MCF 10A (cell line): ENCODE measurements at regions not wholly inside any gene's neighbourhood (a gene's known extent, or its start where the extent isn't known, plus 50 kb on each side); places are given as distances from the start of the nearest gene placed in this dataset.

ENCODE experiments used
- BruUV-seq: library from RNA; stranded (reverse); fragments of 400-500 nt; replicated peaks from 2 replicates; lab custom pipeline; 2021; lab: Mats Ljungman, UMichigan
- CTCF ChIA-PET: fragments of 300-600 bp; sonication (Branson Sonifier 250); formaldehyde crosslinking; extraction: SDS; loops from one replicate; lab custom pipeline; 2021; ENCODE audit warnings: antibody characterized with exemption, inconsistent platforms; lab: Yijun Ruan, JAX
- POLR2A ChIA-PET: fragments of 300-600, 350-650 bp; sonication (Branson Sonifier 250); formaldehyde crosslinking; extraction: SDS; loops from one replicate; lab custom pipeline; 2020; ENCODE audit warnings: antibody characterized with exemption, inconsistent platforms; lab: Yijun Ruan, JAX
- DNase-seq: peaks from one replicate; pipeline ENCODE4 v3.0.0-alpha.2; 2018; ENCODE audit not compliant: unreplicated experiment
- H3K27ac Mint-ChIP-seq: one replicate; pipeline ENCODE4 v1.8.0; 2022; ENCODE audit warnings: mild to moderate bottlenecking, low read depth, mixed read lengths; ENCODE audit not compliant: unreplicated experiment
- H3K27me3 Mint-ChIP-seq: one replicate; pipeline ENCODE4 v1.8.0; 2022; ENCODE audit warnings: mixed read lengths; ENCODE audit not compliant: insufficient read depth, unreplicated experiment
- H3K36me3 Mint-ChIP-seq: one replicate; pipeline ENCODE4 v1.8.0; 2022; ENCODE audit warnings: mild to moderate bottlenecking, moderate library complexity, mixed read lengths; ENCODE audit not compliant: insufficient read depth, unreplicated experiment
- H3K4me1 Mint-ChIP-seq: one replicate; pipeline ENCODE4 v1.8.0; 2022; ENCODE audit warnings: mixed read lengths; ENCODE audit not compliant: insufficient read depth, unreplicated experiment
- H3K4me3 Mint-ChIP-seq: one replicate; pipeline ENCODE4 v1.8.0; 2022; ENCODE audit warnings: mild to moderate bottlenecking, moderate library complexity, mixed read lengths; ENCODE audit not compliant: unreplicated experiment
- H3K9me3 Mint-ChIP-seq: one replicate; pipeline ENCODE4 v1.8.0; 2022; ENCODE audit warnings: mixed read lengths; ENCODE audit not compliant: unreplicated experiment
- intact Hi-C: fragments of 100-400 bp; cut with micrococcal nuclease; formaldehyde crosslinking; loops from 2 replicates; pipeline ENCODE4 v1.14.1; 2022
- TF ChIP-seq, protein P1 (sequence below): fragments of 200-600 bp; IDR thresholded peaks from one replicate; pipeline ENCODE4 v1.8.0; 2022; ENCODE audit warnings: antibody characterized with exemption, mild to moderate bottlenecking; ENCODE audit not compliant: unreplicated experiment

- Mint-ChIP-seq H3K27me3 (no peaks in the 10 kb centered on the region), H3K4me1 (no peaks in the 10 kb centered on the region), H3K4me3 (no peak overlapping the region), H3K36me3 (no peaks in the 10 kb centered on the region), H3K9me3 (no peaks in the 10 kb centered on the region), H3K27ac (no peak overlapping the region)
- BruUV-seq, result no TSS peak
- ChIA-PET CTCF (no interaction called here), POLR2A (interaction anchor here (0.7 kb wide), 1 partner anchor 789 kb away, joined by 5 read pairs; no protein-coding TSS in a partner anchor)
- DNase-seq, result no peak
- intact Hi-C loops, result no loop called here
- TF ChIP-seq, protein P1, sequence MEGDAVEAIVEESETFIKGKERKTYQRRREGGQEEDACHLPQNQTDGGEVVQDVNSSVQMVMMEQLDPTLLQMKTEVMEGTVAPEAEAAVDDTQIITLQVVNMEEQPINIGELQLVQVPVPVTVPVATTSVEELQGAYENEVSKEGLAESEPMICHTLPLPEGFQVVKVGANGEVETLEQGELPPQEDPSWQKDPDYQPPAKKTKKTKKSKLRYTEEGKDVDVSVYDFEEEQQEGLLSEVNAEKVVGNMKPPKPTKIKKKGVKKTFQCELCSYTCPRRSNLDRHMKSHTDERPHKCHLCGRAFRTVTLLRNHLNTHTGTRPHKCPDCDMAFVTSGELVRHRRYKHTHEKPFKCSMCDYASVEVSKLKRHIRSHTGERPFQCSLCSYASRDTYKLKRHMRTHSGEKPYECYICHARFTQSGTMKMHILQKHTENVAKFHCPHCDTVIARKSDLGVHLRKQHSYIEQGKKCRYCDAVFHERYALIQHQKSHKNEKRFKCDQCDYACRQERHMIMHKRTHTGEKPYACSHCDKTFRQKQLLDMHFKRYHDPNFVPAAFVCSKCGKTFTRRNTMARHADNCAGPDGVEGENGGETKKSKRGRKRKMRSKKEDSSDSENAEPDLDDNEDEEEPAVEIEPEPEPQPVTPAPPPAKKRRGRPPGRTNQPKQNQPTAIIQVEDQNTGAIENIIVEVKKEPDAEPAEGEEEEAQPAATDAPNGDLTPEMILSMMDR, result no peak
Measured at GRCh38 chr12:39178837-39179236, 264.1 kb downstream of the KIF21A start.

GRCh38 chr12:39176356-39176755 lies 266.6 kb downstream of the KIF21A start:
- Mint-ChIP-seq H3K27ac (no peak overlapping the region), H3K27me3 (no peaks in the 10 kb centered on the region), H3K36me3 (no peaks in the 10 kb centered on the region), H3K4me3 (no peak overlapping the region), H3K9me3 (no peaks in the 10 kb centered on the region), H3K4me1 (no peaks in the 10 kb centered on the region)
- BruUV-seq, result no TSS peak
- TF ChIP-seq, protein P1, result no peak
- DNase-seq, result no peak
- POLR2A ChIA-PET, result no interaction called here
- intact Hi-C loops, result no loop called here
- CTCF ChIA-PET, result interaction anchor here (0.6 kb wide), 1 partner anchor 15 kb away, joined by 3 read pairs; no protein-coding TSS in a partner anchor

DNA sequence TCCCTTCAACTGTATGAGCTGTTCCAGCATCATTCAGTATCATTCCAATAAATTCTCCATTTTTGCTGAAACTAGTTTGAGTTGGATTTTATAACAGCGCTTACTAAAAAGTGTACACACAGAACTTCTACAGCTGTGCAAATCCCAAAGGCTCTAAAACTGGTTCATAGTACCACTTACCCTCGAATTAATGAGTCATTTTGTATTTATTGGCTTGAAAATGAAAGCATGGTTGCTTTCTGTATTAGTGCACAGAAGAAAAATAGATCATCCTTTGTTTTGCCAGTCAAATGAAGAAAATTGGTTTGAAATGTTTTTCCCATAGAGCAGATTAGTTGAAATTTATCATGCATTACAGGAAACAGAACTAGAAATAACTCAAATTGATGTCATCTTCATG lies 268.3 kb upstream of the CPNE8 start:
- H3K27me3 Mint-ChIP-seq, result no peaks in the 10 kb centered on the region
- no peak overlapping the region for H3K27ac Mint-ChIP-seq
- no TSS peak for BruUV-seq
- no peaks in the 10 kb centered on the region for H3K9me3 Mint-ChIP-seq
- DNase-seq, result peak; percentile 10
- H3K4me1 Mint-ChIP-seq, result no peaks in the 10 kb centered on the region
- CTCF ChIA-PET, result interaction anchor here (0.6 to 0.7 kb wide), 3 partner anchors 99 to 312 kb away, joined by 3 read pairs; no protein-coding TSS in a partner anchor
- intact Hi-C loops, result no loop called here
- POLR2A ChIA-PET, result no interaction called here
- H3K36me3 Mint-ChIP-seq, result no peaks in the 10 kb centered on the region
- no peak overlapping the region for H3K4me3 Mint-ChIP-seq
- TF ChIP-seq, protein P1, result no peak

DNA sequence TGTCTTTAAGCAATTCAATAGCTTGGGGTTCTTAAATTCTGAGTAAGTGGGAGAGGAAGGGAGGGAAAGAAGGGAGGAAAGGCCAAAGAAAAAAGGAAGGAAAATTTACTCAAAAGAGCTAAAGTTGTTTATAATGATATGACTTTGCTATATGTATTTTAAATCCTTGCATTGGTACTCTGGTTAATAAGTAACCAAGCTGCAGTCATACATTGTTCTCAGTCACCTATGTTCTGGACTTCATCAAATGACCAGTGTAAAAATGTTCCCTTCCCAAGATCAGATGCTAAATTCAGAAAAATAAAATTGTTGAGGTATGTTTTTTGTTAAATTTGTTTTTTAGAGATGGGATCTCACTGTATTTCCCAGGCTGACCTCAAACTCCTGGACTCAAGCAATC lies 259.9 kb upstream of the CPNE8 start:
- Mint-ChIP-seq H3K27ac (no peak overlapping the region), H3K4me1 (no peaks in the 10 kb centered on the region), H3K36me3 (no peaks in the 10 kb centered on the region), H3K27me3 (no peaks in the 10 kb centered on the region), H3K9me3 (no peaks in the 10 kb centered on the region), H3K4me3 (no peak overlapping the region)
- TF ChIP-seq, protein P1, result no peak
- ChIA-PET POLR2A (no interaction called here), CTCF (interaction anchor here (0.6 to 0.7 kb wide), 2 partner anchors 31 to 61 kb away, joined by 5 read pairs; no protein-coding TSS in a partner anchor)
- intact Hi-C loops, result no loop called here
- no TSS peak for BruUV-seq
- no peak for DNase-seq
